GM10266 (cell line): ENCODE measurements at regions not wholly inside any gene's neighbourhood (a gene's known extent, or its start where the extent isn't known, plus 50 kb on each side); places are given as distances from the start of the nearest gene placed in this dataset.

Source experiments
- DNase-seq: peaks from one replicate; pipeline ENCODE4 v3.0.0; 2012; ENCODE audit errors: extremely low spot score
- TF ChIP-seq, protein P1 (sequence below): IDR thresholded peaks from 2 replicates; pipeline ENCODE4 v1.5.1; 2012; ENCODE audit warnings: mild to moderate bottlenecking, low read depth; ENCODE audit not compliant: control insufficient read depth, insufficient read depth; ENCODE audit errors: missing control alignments

- no peak for DNase-seq
- TF ChIP-seq, protein P1, sequence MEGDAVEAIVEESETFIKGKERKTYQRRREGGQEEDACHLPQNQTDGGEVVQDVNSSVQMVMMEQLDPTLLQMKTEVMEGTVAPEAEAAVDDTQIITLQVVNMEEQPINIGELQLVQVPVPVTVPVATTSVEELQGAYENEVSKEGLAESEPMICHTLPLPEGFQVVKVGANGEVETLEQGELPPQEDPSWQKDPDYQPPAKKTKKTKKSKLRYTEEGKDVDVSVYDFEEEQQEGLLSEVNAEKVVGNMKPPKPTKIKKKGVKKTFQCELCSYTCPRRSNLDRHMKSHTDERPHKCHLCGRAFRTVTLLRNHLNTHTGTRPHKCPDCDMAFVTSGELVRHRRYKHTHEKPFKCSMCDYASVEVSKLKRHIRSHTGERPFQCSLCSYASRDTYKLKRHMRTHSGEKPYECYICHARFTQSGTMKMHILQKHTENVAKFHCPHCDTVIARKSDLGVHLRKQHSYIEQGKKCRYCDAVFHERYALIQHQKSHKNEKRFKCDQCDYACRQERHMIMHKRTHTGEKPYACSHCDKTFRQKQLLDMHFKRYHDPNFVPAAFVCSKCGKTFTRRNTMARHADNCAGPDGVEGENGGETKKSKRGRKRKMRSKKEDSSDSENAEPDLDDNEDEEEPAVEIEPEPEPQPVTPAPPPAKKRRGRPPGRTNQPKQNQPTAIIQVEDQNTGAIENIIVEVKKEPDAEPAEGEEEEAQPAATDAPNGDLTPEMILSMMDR, result no peak
Observed at GRCh38 chr2:133768658-133769435, 200.6 kb upstream of the NCKAP5 start.

DNA sequence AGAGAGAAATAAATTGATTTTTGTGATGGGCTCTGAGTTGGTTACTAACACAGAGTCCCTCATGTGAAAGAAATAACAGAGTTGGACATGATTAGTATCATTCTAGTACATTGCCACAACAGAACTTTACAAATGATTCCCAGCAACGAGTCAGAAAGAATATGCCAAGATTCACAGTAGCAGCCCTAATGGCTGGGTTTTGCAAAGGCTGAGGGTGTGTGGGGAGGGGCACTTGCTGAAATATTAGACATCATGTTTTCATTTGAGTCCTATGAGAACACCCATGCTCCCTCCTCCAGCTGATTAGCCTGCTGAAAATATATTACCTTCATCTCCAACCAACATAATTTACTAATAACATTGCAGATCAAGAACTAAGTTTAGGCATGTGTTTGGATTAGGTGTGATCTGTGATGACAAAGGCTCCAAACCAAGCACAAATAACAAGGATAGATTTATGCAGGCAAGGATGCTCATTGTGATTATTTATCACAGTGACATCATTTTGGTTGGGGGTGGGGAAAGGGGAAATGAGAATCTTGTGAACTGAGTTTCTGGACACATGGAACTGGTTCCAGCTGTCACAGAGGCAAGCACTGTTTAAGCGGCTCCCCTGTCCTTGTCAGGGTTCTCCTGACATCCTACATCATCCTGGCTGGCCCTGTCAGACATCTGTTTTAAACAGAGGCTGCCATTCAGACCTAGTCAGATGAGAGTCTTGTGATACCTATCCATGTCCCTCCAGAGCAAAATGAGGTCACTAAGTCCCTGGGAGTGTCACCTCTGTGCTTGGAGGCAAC lies 205.8 kb upstream of the NCKAP5 start:
- DNase-seq, result no peak
- TF ChIP-seq, protein P1, result no peak

- DNase-seq, result no peak
- TF ChIP-seq, protein P1, result no peak
Observed at GRCh38 chr2:133774654-133775015, 206.4 kb upstream of the NCKAP5 start.

DNA sequence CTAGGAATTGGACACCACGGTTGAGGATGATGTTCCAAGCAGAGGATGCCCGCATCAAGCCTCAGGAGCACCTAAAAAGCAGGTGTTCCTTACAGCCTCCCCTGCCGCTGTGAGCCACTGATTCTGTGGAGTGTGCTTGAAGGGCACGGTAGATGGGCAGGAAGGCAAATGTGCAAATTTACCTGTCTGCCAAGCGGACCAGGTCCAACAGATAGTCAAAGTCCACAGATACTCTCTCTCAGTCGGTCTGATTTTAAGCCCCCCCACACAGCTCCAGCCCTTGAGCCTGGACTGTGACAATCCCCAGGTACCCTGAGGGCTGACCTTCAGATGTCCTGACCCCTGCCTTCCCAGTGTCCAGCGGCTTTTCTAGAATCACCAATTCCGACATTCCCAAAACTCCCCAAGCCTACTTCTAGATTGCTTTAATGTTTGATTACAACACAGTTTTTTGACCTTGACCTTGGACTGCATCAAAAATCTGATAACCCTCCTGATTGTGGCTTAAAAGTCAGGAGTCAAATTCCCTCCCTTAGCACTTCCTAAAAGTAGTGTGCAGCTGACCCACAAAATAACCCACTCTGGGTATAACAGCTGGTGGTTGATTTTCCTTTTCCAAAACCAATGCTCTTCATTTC lies 208.8 kb upstream of the NCKAP5 start:
- TF ChIP-seq, protein P1, result no peak
- no peak for DNase-seq

GRCh38 chr2:133777574-133777960 lies 209.3 kb upstream of the NCKAP5 start:
- DNase-seq, result no peak
- TF ChIP-seq, protein P1, result no peak

DNA sequence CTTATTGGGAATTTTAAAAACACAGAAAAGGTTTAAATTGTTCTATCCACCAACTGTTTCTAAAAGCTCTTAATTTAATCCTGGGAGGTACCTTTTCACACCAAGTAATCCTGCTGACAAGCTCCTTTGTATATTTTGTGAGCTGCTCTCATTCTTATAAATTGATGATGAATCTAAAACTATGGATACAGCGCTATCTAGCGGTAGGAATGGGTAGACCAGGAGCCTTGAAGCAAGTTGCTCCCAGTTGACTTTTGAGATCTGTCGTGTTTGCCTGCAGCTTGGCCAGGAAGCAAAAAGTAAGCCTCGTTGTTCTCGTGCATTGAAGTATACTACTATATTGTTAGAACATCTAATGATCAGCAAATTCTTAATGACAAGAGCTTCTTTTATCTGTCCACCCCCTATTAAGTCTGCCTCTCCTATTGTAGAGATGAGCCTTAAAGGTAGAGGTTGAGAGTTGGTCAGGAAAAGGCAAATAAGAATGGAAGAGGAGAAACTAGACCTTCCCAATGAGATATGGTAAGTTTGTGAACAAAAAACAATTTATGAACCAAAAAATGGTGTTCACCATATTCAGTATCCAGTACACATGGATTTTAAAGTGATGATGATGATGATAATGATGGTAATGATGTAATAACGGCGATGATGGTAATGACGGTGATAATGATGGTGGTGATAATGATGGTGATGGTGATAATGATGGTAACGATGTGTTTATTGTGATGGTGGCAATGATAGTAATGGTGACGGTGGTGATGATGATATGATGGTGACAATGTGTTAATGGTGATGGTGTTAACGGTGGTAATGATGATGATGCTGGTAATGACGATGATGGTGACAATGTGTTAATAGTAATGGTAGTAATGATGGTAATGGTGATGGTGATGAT lies 212.1 kb upstream of the NCKAP5 start:
- TF ChIP-seq, protein P1, result peak; percentile 74
- DNase-seq, result peak; percentile 30
